Endothelial cell of umbilical vein (primary cell): ENCODE measurements at regions not wholly inside any gene's neighbourhood (a gene's known extent, or its start where the extent isn't known, plus 50 kb on each side); places are given as distances from the start of the nearest gene placed in this dataset.

Source experiments
- BruUV-seq: library from RNA; stranded (reverse); fragments of 400-500 nt; replicated peaks from 2 replicates; lab custom pipeline; 2021; lab: Mats Ljungman, UMichigan
- CTCF ChIA-PET: fragments of 300-600, 350-600 bp; sonication (Branson Sonifier 250); formaldehyde crosslinking; loops from one replicate; lab custom pipeline; 2021; ENCODE audit warnings: antibody characterized with exemption, inconsistent platforms; lab: Charles Lee
- POLR2A ChIA-PET: fragments of 300-600, 350-600 bp; sonication (Branson Sonifier 250); formaldehyde crosslinking; loops from one replicate; lab custom pipeline; 2021; ENCODE audit warnings: antibody characterized with exemption, inconsistent platforms; lab: Charles Lee
- DNase-seq: peaks from one replicate; pipeline ENCODE4 v3.0.0-alpha.2; 2011; ENCODE audit warnings: low read depth, low spot score
- FAIRE-seq: peaks from 2 replicates; lab custom pipeline; 2011; peaks lifted over from hg19 to GRCh38; lab: Jason Lieb, UNC
- H2AFZ ChIP-seq: 2 replicates; pipeline ENCODE4 v1.6.0; 2012; ENCODE audit warnings: low read depth, low read length, control low read depth, inconsistent platforms
- H3K27ac ChIP-seq: 2 replicates; pipeline ENCODE4 v1.5.1; 2011; ENCODE audit warnings: low read depth, mild to moderate bottlenecking, control low read depth, low read length, moderate library complexity; ENCODE audit not compliant: insufficient read depth
- H3K27me3 ChIP-seq, 2 experiments: 2 replicates each; pipeline versions ENCODE4 v1.6.0 to v1.6.1; 2011; ENCODE audit warnings: low read length in 2 of 2, mixed read lengths in 1 of 2; ENCODE audit not compliant: control insufficient read depth in 2 of 2, insufficient read depth in 2 of 2
- H3K36me3 ChIP-seq, 2 experiments: 2 replicates in 1 of 2; 3 replicates in 1 of 2; pipeline ENCODE4 v1.5.1; 2011; ENCODE audit warnings: low read length in 2 of 2, mild to moderate bottlenecking in 1 of 2, moderate library complexity in 1 of 2; ENCODE audit not compliant: control insufficient read depth in 2 of 2, insufficient read depth in 2 of 2; ENCODE audit errors: extremely low read depth in 1 of 2
- H3K4me1 ChIP-seq: 3 replicates; pipeline ENCODE4 v1.5.1; 2011; ENCODE audit warnings: mild to moderate bottlenecking, low read length; ENCODE audit not compliant: control insufficient read depth, insufficient read depth; ENCODE audit errors: extremely low read depth
- H3K4me2 ChIP-seq: 2 replicates; pipeline ENCODE4 v1.6.1; 2011; ENCODE audit warnings: low read length, control low read depth, mixed read lengths; ENCODE audit not compliant: insufficient read depth
- H3K4me3 ChIP-seq, 3 experiments: fragments of 200-600 bp in 1 of 3; sonication (generic), shearing (Covaris generic) in 1 of 3; replicated peaks in 1 of 3; 2 replicates each; pipeline ENCODE4 v1.5.1; 2011 to 2016; ENCODE audit warnings: control low read depth in 3 of 3, low read length in 3 of 3, mild to moderate bottlenecking in 2 of 3, inconsistent platforms in 1 of 3, low read depth in 1 of 3, moderate library complexity in 1 of 3; ENCODE audit not compliant: insufficient read depth in 1 of 3
- H3K79me2 ChIP-seq: 2 replicates; pipeline ENCODE4 v1.6.0; 2012; ENCODE audit warnings: low read length, inconsistent platforms; ENCODE audit not compliant: control insufficient read depth, insufficient read depth
- H3K9ac ChIP-seq: replicated peaks from 2 replicates; pipeline ENCODE3; 2011; ENCODE audit warnings: low read length, control low read depth; ENCODE audit not compliant: insufficient read depth; ENCODE audit errors: extremely low read depth
- H3K9me1 ChIP-seq: replicated peaks from 3 replicates; pipeline ENCODE4 v1.6.0; 2011; ENCODE audit warnings: mild to moderate bottlenecking, low read length; ENCODE audit not compliant: control insufficient read depth, insufficient read depth; ENCODE audit errors: extremely low read depth
- H3K9me3 ChIP-seq: replicated peaks from 2 replicates; pipeline ENCODE4 v1.5.1; 2012; ENCODE audit warnings: low read length, inconsistent platforms; ENCODE audit not compliant: control insufficient read depth, insufficient read depth
- H4K20me1 ChIP-seq: replicated peaks from 2 replicates; pipeline ENCODE3; 2011; ENCODE audit warnings: mild to moderate bottlenecking, low read length; ENCODE audit not compliant: control insufficient read depth, insufficient read depth; ENCODE audit errors: extremely low read depth
- EZH2 ChIP-seq: IDR thresholded peaks from 2 replicates; pipeline ENCODE4 v1.6.1; 2012; ENCODE audit warnings: borderline replicate concordance, low read depth, mild to moderate bottlenecking, moderate library complexity, low read length, inconsistent platforms; ENCODE audit not compliant: severe bottlenecking
- FOS ChIP-seq: IDR thresholded peaks from 2 replicates; pipeline ENCODE4 v1.6.1; 2011; ENCODE audit warnings: mild to moderate bottlenecking, low read length, moderate library complexity, borderline replicate concordance; ENCODE audit not compliant: insufficient read depth
- GATA2 ChIP-seq: IDR thresholded peaks from 2 replicates; pipeline ENCODE4 v1.7.0; 2011; ENCODE audit warnings: low read depth, mild to moderate bottlenecking, moderate library complexity, mixed read lengths, low read length; ENCODE audit not compliant: insufficient read length, insufficient read depth
- JUN ChIP-seq: IDR thresholded peaks from 2 replicates; pipeline ENCODE4 v1.6.1; 2011; ENCODE audit warnings: borderline replicate concordance, low read depth; ENCODE audit not compliant: insufficient read length, insufficient read depth
- MYC ChIP-seq: IDR thresholded peaks from one replicate; pipeline ENCODE4 v1.6.1; 2011; ENCODE audit warnings: mild to moderate bottlenecking, low read depth, low read length
- POLR2A ChIP-seq: IDR thresholded peaks from 2 replicates; pipeline ENCODE4 v1.6.1; 2012; ENCODE audit warnings: low read depth, mild to moderate bottlenecking, control low read depth, low read length
- POLR2AphosphoS5 ChIP-seq: IDR thresholded peaks from 2 replicates; pipeline ENCODE4 v1.6.1; 2012; ENCODE audit warnings: low read depth, mild to moderate bottlenecking, control low read depth, low read length, moderate library complexity; ENCODE audit not compliant: insufficient read depth
- dilution Hi-C: fragments of 300-500 bp; cut with MboI; formaldehyde crosslinking; loops from one replicate; pipeline ENCODE4 v1.15.0; 2019; ENCODE audit warnings: low sequenced_read_pairs; ENCODE audit not compliant: extremely low pct_ligation_motif_present
- intact Hi-C: fragments of 100-400 bp; cut with micrococcal nuclease; formaldehyde crosslinking; loops from one replicate; pipeline ENCODE4 v1.10.0; 2022
- TF ChIP-seq, protein P1 (sequence below): IDR thresholded peaks from 2 replicates; pipeline ENCODE4 v1.6.1; 2011; ENCODE audit not compliant: insufficient read depth, insufficient read length
- TF ChIP-seq, protein P2 (sequence below), 2 donors: IDR thresholded peaks; 1 replicate in 1 of 2; 2 replicates in 1 of 2; pipeline ENCODE4 v1.5.1; 2011; ENCODE audit warnings: low read length in 2 of 2, mild to moderate bottlenecking in 2 of 2, moderate library complexity in 2 of 2, control low read depth in 1 of 2, inconsistent platforms in 1 of 2, low read depth in 1 of 2; ENCODE audit not compliant: insufficient read depth in 1 of 2; ENCODE audit errors: extremely low read depth in 1 of 2

DNA sequence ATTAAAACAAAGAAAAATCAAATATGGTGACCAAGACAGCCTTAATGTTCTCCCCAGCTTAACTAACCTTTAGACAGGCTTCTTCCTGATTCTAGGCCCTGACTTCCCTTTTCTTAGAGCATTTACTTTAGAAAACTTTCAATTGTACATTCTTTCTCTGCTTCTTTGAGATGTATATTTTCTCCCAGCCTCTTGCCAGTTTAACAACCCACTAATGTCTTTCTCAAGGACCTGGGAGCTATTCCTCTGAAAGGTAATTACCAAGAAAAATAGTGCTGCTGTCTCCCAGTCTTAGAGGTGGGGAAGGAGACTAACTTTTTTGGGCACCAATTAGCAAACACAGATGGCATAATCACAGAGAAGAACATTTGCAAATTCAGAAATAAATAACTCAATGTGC, 62.8 kb upstream of the KCNQ5 start:
- no TSS peak for BruUV-seq
- TF ChIP-seq GATA2 (no peak), JUN (no peak), MYC (no peak), EZH2 (no peak), POLR2AphosphoS5 (no peak), FOS (no peak), POLR2A (no peak)
- TF ChIP-seq, protein P1, sequence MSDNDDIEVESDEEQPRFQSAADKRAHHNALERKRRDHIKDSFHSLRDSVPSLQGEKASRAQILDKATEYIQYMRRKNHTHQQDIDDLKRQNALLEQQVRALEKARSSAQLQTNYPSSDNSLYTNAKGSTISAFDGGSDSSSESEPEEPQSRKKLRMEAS: no peak
- TF ChIP-seq, protein P2, sequence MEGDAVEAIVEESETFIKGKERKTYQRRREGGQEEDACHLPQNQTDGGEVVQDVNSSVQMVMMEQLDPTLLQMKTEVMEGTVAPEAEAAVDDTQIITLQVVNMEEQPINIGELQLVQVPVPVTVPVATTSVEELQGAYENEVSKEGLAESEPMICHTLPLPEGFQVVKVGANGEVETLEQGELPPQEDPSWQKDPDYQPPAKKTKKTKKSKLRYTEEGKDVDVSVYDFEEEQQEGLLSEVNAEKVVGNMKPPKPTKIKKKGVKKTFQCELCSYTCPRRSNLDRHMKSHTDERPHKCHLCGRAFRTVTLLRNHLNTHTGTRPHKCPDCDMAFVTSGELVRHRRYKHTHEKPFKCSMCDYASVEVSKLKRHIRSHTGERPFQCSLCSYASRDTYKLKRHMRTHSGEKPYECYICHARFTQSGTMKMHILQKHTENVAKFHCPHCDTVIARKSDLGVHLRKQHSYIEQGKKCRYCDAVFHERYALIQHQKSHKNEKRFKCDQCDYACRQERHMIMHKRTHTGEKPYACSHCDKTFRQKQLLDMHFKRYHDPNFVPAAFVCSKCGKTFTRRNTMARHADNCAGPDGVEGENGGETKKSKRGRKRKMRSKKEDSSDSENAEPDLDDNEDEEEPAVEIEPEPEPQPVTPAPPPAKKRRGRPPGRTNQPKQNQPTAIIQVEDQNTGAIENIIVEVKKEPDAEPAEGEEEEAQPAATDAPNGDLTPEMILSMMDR (IDR thresholded peaks at IDR 0.05; ENCODE audit: extremely low read depth in 1 of 2, insufficient read depth in 1 of 2, low read depth in 1 of 2, low read length in 2 of 2): no peak
- DNase-seq (no peak), FAIRE-seq (no peak)
- Histone ChIP-seq H3K9me3 (no peaks in the 10 kb centered on the region), H3K9ac (no peak overlapping the region), H3K36me3 (no peaks in the 10 kb centered on the region), H3K4me3 (no peak overlapping the region), H3K4me2 (no peak overlapping the region), H3K4me1 (no peaks in the 10 kb centered on the region), H3K79me2 (no peaks in the 10 kb centered on the region), H3K27me3 (no peaks in the 10 kb centered on the region), H4K20me1 (no peaks in the 10 kb centered on the region), H3K9me1 (no peaks in the 10 kb centered on the region), H3K27ac (no peak overlapping the region), H2AFZ (no peak overlapping the region)
- ChIA-PET POLR2A (no interaction called here), CTCF (no interaction called here)
- intact Hi-C loops (no loop called here), dilution Hi-C loops (no loop called here)
